ENCODE measurements at regions not wholly inside any gene's neighbourhood (a gene's known extent, or its start where the extent isn't known, plus 50 kb on each side); places are given as distances from the start of the nearest gene placed in this dataset.

DNA sequence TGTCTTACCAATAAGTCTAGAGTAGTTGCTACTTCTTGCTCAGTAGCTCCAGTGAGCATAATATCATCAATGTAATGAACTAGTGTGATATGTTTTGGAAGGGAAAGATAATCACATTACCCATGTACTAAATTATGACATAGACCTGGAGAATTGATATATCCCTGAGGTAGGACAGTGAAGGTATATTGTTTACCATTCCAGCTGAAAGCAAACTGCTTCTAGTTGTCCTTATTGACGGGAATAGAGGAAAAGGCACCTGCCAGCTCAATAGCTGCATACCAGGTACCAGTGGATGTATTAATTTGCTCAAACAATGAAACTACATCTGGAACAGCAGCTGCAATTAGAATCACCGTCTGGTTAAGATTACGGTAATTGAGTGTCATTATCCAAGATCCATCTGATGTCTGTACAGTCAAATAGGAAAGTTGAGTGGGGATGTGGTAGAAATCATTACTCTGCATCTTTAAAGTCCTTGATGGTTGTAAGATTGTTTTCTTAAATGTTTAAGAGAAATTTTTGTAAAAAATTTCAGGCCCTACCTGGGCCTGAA is 100.0 kb upstream of the ARHGAP5 start:
- TF ChIP-seq, protein P1, sequence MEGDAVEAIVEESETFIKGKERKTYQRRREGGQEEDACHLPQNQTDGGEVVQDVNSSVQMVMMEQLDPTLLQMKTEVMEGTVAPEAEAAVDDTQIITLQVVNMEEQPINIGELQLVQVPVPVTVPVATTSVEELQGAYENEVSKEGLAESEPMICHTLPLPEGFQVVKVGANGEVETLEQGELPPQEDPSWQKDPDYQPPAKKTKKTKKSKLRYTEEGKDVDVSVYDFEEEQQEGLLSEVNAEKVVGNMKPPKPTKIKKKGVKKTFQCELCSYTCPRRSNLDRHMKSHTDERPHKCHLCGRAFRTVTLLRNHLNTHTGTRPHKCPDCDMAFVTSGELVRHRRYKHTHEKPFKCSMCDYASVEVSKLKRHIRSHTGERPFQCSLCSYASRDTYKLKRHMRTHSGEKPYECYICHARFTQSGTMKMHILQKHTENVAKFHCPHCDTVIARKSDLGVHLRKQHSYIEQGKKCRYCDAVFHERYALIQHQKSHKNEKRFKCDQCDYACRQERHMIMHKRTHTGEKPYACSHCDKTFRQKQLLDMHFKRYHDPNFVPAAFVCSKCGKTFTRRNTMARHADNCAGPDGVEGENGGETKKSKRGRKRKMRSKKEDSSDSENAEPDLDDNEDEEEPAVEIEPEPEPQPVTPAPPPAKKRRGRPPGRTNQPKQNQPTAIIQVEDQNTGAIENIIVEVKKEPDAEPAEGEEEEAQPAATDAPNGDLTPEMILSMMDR (IDR thresholded peaks at IDR 0.05; ENCODE audit: poor library complexity), result no peak
- TF ChIP-seq EZH2 (IDR thresholded peaks at IDR 0.05; ENCODE audit: borderline replicate concordance) (no peak), EZH2phosphoT487 (IDR thresholded peaks at IDR 0.05; ENCODE audit: low read depth, severe bottlenecking, unreplicated experiment) (no peak)
